PC-9 (cell line): ENCODE measurements at regions not wholly inside any gene's neighbourhood (a gene's known extent, or its start where the extent isn't known, plus 50 kb on each side); places are given as distances from the start of the nearest gene placed in this dataset.

Source experiments
- CTCF ChIP-seq: fragments of 200-600 bp; sonication (generic); conservative IDR thresholded peaks from 2 replicates; pipeline ENCODE4 v1.6.1; 2017; ENCODE audit warnings: mixed run types, antibody characterized with exemption, mild to moderate bottlenecking, moderate library complexity
- EZH2 ChIP-seq: fragments of 200-600 bp; sonication (generic); IDR thresholded peaks from 2 replicates; pipeline ENCODE4 v1.8.0; 2017; ENCODE audit warnings: antibody characterized with exemption, low read depth

GRCh38 chr16:16871196-16871595 lies 492.3 kb downstream of the NPIPA7 start:
- no peak for TF ChIP-seq CTCF
- no peak for TF ChIP-seq EZH2
